ENCODE measurements at regions not wholly inside any gene's neighbourhood (a gene's known extent, or its start where the extent isn't known, plus 50 kb on each side); places are given as distances from the start of the nearest gene placed in this dataset.

DNA sequence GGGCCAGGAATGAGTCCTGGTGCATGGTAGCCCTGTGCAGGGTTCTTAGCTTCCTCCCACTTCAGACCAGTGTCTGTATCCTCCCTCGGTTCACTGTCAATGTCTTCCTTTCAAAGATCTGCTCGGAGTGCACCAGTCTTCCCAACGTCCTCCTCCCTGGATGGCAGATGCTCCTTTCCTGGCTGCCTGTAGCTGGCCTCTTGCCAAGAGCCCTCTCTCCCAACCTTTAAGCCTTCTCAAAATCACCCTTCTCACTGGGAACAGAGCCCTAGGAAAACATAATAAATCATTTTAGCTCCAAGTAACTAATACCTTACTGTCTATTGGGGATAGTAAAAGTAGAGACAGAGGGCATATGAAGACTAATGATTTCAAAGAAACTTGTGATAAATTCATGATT lies 490.6 kb downstream of the CCSER2 start:
- Histone ChIP-seq H4K91ac (ENCODE audit: insufficient read depth, low read depth, low read length) (no peak overlapping the region), H4K20me1 (ENCODE audit: insufficient read depth, low read length) (no peaks in the 10 kb centered on the region), H3K18ac (ENCODE audit: low read depth, low read length) (no peak overlapping the region), H4K5ac (ENCODE audit: low read depth, low read length) (no peak overlapping the region), H3K79me1 (ENCODE audit: low read depth in 1 of 2, low read length in 2 of 2) (no peaks in the 10 kb centered on the region), H3K4me1 (ENCODE audit: control insufficient read depth, insufficient read depth, low read length) (no peaks in the 10 kb centered on the region), H2BK120ac (ENCODE audit: low read depth, low read length) (no peak overlapping the region), H2AFZ (replicated peaks; ENCODE audit: low read length, poor library complexity) (no peak overlapping the region), H2AK5ac (ENCODE audit: low read depth, low read length) (no peak overlapping the region), H3K4me2 (ENCODE audit: low read depth, low read length) (no peak overlapping the region), H3K36me3 (ENCODE audit: control insufficient read depth, insufficient read depth, low read length) (no peaks in the 10 kb centered on the region), H4K8ac (ENCODE audit: low read depth in 2 of 2, low read length in 2 of 2) (no peak overlapping the region), H3K14ac (replicated peaks; ENCODE audit: low read depth, low read length) (no peak overlapping the region), H2BK15ac (ENCODE audit: low read depth, low read length) (no peak overlapping the region), H3K56ac (ENCODE audit: extremely low read depth, insufficient read depth, low read length) (no peak overlapping the region), H3K9me3 (ENCODE audit: control insufficient read depth, insufficient read depth, low read length) (peaks cover 9% of the 10 kb centered on the region), H2BK5ac (ENCODE audit: low read depth, low read length, poor library complexity, severe bottlenecking) (no peak overlapping the region), H3K23ac (ENCODE audit: low read depth, low read length) (no peak overlapping the region), H3K4ac (ENCODE audit: low read depth, low read length) (no peak overlapping the region), H2AK9ac (replicated peaks; ENCODE audit: low read depth, low read length, poor library complexity) (no peak overlapping the region), H3K9ac (ENCODE audit: low read depth, low read length) (no peak overlapping the region), H3K4me3 (ENCODE audit: insufficient read depth, low read depth, low read length) (no peak overlapping the region), H3K9me1 (ENCODE audit: insufficient read depth, low read length) (no peaks in the 10 kb centered on the region), H3K27ac (ENCODE audit: insufficient read depth, low read length) (no peak overlapping the region), H2BK20ac (ENCODE audit: low read depth, low read length) (no peak overlapping the region), H3K27me3 (ENCODE audit: control insufficient read depth, insufficient read depth, low read length) (no peaks in the 10 kb centered on the region)
- intact Hi-C loops (cut with micrococcal nuclease) = no loop called here
- 30% methylated on average over 3 of the region's 3 CpGs; no CpG with 5 or more reads in 1 of the 2 experiments for WGBS, 2 experiments (ENCODE audit: extremely low coverage in 2 of 2, insufficient read length in 1 of 2)
- CTCF ChIA-PET = no interaction called here
- in situ Hi-C loops (cut with MboI; ENCODE audit: low sequenced_read_pairs) = no loop called here
- TF ChIP-seq CEBPB (IDR thresholded peaks at IDR 0.05; ENCODE audit: low read depth, low read length) = no peak
- TF ChIP-seq, protein P1, sequence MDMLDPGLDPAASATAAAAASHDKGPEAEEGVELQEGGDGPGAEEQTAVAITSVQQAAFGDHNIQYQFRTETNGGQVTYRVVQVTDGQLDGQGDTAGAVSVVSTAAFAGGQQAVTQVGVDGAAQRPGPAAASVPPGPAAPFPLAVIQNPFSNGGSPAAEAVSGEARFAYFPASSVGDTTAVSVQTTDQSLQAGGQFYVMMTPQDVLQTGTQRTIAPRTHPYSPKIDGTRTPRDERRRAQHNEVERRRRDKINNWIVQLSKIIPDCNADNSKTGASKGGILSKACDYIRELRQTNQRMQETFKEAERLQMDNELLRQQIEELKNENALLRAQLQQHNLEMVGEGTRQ (IDR thresholded peaks at IDR 0.05; ENCODE audit: low read depth, low read length) = no peak
- TF ChIP-seq, protein P2, sequence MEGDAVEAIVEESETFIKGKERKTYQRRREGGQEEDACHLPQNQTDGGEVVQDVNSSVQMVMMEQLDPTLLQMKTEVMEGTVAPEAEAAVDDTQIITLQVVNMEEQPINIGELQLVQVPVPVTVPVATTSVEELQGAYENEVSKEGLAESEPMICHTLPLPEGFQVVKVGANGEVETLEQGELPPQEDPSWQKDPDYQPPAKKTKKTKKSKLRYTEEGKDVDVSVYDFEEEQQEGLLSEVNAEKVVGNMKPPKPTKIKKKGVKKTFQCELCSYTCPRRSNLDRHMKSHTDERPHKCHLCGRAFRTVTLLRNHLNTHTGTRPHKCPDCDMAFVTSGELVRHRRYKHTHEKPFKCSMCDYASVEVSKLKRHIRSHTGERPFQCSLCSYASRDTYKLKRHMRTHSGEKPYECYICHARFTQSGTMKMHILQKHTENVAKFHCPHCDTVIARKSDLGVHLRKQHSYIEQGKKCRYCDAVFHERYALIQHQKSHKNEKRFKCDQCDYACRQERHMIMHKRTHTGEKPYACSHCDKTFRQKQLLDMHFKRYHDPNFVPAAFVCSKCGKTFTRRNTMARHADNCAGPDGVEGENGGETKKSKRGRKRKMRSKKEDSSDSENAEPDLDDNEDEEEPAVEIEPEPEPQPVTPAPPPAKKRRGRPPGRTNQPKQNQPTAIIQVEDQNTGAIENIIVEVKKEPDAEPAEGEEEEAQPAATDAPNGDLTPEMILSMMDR (conservative IDR thresholded peaks at IDR 0.05; ENCODE audit: low read depth, low read length) = no peak
- dilution Hi-C loops (cut with HindIII; ENCODE audit: low sequenced_read_pairs, unreplicated experiment) = no loop called here
- ATAC-seq (ENCODE audit: low read depth) (no peak), DNase-seq (no peak)
- POLR2A ChIA-PET (ENCODE audit: unreplicated experiment) = no interaction called here
- no TSS peak for BruUV-seq (replicated peaks)
